Testis (tissue), 2 donors: ENCODE measurements at regions not wholly inside any gene's neighbourhood (a gene's known extent, or its start where the extent isn't known, plus 50 kb on each side); places are given as distances from the start of the nearest gene placed in this dataset.
"Not testable (repeated sequence)": the region's sequence is repeated elsewhere in the genome, so short reads cannot be mapped to it uniquely, and the experiment has no call there.

Experiments
- DNase-seq: peaks from one replicate; pipeline ENCODE4 v3.0.0-alpha.2; 2019
- H3K27ac ChIP-seq, 2 donors: fragments of 200-600 bp; sonication (generic); one replicate each; pipeline ENCODE4 v1.5.1; 2019
- H3K27me3 ChIP-seq: fragments of 200-600 bp; sonication (generic); one replicate; pipeline ENCODE4 v1.5.1; 2019
- H3K36me3 ChIP-seq: fragments of 200-600 bp; sonication (generic); one replicate; pipeline ENCODE4 v1.5.1; 2017; ENCODE audit warnings: low read depth; ENCODE audit errors: missing control alignments
- H3K4me1 ChIP-seq: fragments of 200-600 bp; sonication (generic); one replicate; pipeline ENCODE4 v1.5.1; 2019
- H3K4me3 ChIP-seq, 2 donors: fragments of 200-600 bp; sonication (generic); one replicate each; pipeline ENCODE4 v1.5.1; 2017 to 2019
- H3K9me3 ChIP-seq: fragments of 200-600 bp; sonication (generic); one replicate; pipeline ENCODE4 v1.5.1; 2017
- POLR2A ChIP-seq: fragments of 450-650 bp; IDR thresholded peaks from one replicate; pipeline ENCODE4 v1.6.1; 2017; ENCODE audit warnings: antibody characterized with exemption, mild to moderate bottlenecking, moderate library complexity
- WGBS, 2 donors: methylation state at CpG; one replicate each; pipeline ENCODE4 v1.1.5; 2018; 5-methylcytosine and 5-hydroxymethylcytosine counted together
- intact Hi-C: fragments of 100-400 bp; cut with DNase I; formaldehyde crosslinking; loops from one replicate; pipeline ENCODE4 v1.15.1; 2023; ENCODE audit warnings: low total_unique reads
- TF ChIP-seq, protein P1 (sequence below), 3 experiments: fragments of 450-650 bp in 2 of 3; fragments of 200-600 bp in 1 of 3; sonication (generic) in 1 of 3; IDR thresholded peaks; one replicate each; pipeline ENCODE4 v1.5.1; 2016 to 2019; ENCODE audit warnings: antibody characterized with exemption in 3 of 3, mild to moderate bottlenecking in 2 of 3, moderate library complexity in 1 of 3

DNA sequence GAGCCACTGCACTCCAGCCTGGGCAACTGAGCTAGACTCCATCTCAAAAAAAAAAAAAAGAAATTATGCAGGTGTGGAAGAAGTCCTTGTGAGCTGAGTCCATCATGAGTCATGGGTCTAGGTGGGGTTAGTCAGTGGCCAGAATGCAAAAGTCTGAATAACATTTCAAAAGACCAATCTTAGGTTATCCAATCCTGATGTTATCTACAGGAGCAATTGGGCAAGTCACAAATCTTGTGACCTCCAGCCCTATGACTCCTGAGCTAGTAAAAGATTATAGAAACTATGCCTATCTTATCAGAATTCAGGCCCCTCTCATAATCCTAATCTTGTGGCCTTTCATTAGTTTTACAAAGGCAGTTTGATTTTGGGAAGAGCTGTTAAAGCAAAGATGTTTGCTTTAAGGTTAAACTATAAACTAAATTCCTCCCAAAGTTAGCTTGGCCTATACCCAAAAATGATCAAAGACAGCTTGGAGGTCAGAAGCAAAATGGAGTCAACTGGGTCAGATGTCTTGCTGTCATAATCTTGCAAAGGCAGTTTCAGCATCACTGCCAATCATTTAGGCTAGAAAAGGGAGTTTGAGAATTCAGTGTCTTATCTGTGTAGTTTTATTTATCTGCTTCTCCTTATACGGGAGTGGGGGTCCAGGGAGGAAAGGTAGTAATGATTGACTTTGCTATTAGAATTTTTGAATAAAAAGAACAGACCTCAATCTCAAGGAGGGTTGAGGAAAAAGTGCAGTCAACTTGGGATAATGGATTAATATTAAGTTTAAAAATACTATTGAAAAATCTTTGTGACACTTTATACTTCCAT lies 71.2 kb upstream of the TRIM24 start:
- Histone ChIP-seq H3K4me3 (no peak overlapping the region), H3K4me1 (no peaks in the 10 kb centered on the region), H3K36me3 (no peaks in the 10 kb centered on the region), H3K27me3 (no peaks in the 10 kb centered on the region), H3K9me3 (no peaks in the 10 kb centered on the region), H3K27ac (no peak overlapping the region)
- no peak for DNase-seq
- 0 to 18% methylated on average over 1 of the region's 1 CpG for WGBS, 2 donors
- TF ChIP-seq POLR2A = no peak
- TF ChIP-seq, protein P1, sequence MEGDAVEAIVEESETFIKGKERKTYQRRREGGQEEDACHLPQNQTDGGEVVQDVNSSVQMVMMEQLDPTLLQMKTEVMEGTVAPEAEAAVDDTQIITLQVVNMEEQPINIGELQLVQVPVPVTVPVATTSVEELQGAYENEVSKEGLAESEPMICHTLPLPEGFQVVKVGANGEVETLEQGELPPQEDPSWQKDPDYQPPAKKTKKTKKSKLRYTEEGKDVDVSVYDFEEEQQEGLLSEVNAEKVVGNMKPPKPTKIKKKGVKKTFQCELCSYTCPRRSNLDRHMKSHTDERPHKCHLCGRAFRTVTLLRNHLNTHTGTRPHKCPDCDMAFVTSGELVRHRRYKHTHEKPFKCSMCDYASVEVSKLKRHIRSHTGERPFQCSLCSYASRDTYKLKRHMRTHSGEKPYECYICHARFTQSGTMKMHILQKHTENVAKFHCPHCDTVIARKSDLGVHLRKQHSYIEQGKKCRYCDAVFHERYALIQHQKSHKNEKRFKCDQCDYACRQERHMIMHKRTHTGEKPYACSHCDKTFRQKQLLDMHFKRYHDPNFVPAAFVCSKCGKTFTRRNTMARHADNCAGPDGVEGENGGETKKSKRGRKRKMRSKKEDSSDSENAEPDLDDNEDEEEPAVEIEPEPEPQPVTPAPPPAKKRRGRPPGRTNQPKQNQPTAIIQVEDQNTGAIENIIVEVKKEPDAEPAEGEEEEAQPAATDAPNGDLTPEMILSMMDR (IDR thresholded peaks at IDR 0.05) = no peak
- intact Hi-C loops = no loop called here

DNA sequence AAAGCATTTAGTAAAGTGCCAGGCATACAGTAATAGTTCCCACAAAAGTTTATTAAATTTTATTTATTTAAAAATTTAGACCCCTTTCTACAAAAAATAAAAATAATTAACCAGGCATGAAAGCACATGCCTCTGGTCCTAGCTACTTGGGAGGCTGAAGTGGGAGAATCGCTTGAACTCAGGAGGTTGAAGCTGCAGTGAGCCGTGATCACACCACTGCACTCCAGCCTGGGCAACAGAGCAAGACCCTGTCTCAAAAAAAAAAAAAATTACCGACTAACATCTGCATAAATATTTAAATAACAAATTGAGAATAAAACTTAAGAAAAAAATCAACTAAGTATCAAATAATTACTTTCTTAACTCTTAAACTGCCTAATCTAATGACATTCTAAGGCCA lies 64.3 kb upstream of the TRIM24 start:
- intact Hi-C loops = no loop called here
- Histone ChIP-seq H3K27me3 (no peaks in the 10 kb centered on the region), H3K36me3 (no peaks in the 10 kb centered on the region), H3K9me3 (no peaks in the 10 kb centered on the region), H3K4me3 (no peak overlapping the region), H3K27ac (no peak overlapping the region), H3K4me1 (no peaks in the 10 kb centered on the region)
- no peak for DNase-seq
- no peak for TF ChIP-seq POLR2A
- TF ChIP-seq, protein P1 (IDR thresholded peaks at IDR 0.05) = no peak
- WGBS, 2 donors = 75 to 92% methylated on average over 3 of the region's 3 CpGs

DNA sequence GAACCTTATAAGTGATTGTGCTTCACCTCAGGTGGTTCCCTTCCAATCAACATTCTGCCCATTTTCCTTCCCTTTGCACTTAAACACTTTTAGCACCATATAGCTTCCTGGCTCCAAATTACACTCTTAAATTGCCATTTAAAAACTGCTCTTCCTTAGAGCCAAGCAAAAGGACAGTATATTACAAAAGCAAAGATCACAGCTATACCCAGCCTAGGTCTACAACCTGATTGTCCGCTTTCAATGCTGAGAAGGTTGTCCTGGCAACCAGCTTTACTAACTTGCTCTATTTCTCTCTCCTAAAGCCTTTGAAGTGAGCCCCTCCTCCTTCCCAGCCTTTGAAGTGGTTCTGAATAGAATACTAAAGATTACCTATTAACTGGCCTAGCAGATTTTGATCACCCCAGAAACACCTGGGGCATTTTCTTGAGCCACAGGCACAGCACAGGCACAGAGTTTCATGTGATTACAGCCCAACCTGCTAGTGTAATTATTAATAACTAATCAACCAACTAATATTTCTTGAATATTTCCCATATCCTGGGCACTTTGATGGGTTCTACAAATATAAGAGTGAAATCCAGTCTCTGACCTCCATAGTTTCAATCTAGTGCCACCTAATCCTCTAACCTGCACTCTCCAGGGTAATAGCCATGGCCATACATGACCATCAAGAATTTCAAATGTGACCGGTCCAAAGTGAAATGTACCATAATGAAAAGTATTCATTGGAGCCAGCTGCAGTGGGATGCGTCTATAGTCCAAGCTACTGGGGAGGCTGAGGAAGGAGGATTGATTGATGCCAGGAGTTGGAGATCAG lies 63.6 kb upstream of the TRIM24 start:
- intact Hi-C loops = no loop called here
- Histone ChIP-seq H3K9me3 (no peaks in the 10 kb centered on the region), H3K27ac (no peak overlapping the region), H3K36me3 (no peaks in the 10 kb centered on the region), H3K4me3 (no peak overlapping the region), H3K27me3 (no peaks in the 10 kb centered on the region), H3K4me1 (no peaks in the 10 kb centered on the region)
- 92 to 95% methylated on average over 3 of the region's 3 CpGs for WGBS, 2 donors
- no peak for DNase-seq
- TF ChIP-seq, protein P1 (IDR thresholded peaks at IDR 0.05) = no peak
- TF ChIP-seq POLR2A = no peak

DNA sequence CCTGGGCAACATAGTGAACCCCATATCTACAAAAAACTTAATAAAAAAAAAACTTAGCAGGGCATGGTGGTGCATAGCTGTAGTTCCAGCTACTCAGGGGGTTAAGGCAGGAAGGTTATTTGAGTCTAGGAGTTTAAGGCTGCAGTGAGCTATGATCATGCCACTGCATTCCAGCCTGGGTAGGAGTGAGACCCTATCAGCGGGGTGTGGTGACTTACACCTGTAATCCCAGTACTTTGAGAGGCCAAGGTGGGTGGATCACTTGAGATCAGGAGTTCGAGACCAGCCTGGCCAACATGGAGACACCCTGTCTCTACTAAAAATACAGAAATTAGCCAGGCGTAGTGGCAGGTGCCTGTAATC lies 63.0 kb upstream of the TRIM24 start:
- DNase-seq, intact Hi-C loops, H3K27ac ChIP-seq, H3K27me3 ChIP-seq, H3K9me3 ChIP-seq, H3K36me3 ChIP-seq, H3K4me3 ChIP-seq, H3K4me1 ChIP-seq: not testable (repeated sequence)
- WGBS, 2 donors = 84 to 97% methylated on average over 3 of the region's 3 CpGs

DNA sequence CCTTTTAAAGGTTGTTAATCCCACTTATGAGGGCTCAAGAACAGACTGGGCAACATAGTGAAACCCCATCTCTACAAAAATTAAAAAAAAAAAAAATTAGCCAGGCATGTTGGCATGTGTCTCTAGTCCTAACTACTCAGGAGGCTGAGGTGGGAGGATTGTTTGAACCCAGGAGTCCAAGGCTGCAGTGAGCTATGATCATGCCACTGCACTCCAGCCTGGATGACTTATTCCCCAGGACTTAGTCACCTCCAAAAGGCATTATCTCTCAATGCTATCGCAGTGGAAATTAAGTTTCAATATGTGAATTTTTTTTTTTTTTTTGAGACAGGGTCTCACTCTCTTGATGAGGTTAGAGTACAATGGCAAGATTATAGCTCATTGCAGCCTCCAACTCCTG lies 61.2 kb upstream of the TRIM24 start:
- Histone ChIP-seq H3K4me1 (no peaks in the 10 kb centered on the region), H3K36me3 (no peaks in the 10 kb centered on the region), H3K27ac (no peak overlapping the region), H3K4me3 (no peak overlapping the region), H3K9me3 (no peaks in the 10 kb centered on the region), H3K27me3 (no peaks in the 10 kb centered on the region)
- DNase-seq = no peak
- intact Hi-C loops = no loop called here
- WGBS, 2 donors = 93 to 100% methylated on average over 1 of the region's 1 CpG
- no peak for TF ChIP-seq POLR2A
- TF ChIP-seq, protein P1 (IDR thresholded peaks at IDR 0.05) = no peak
